GM18861 (cell line): ENCODE measurements at regions not wholly inside any gene's neighbourhood (a gene's known extent, or its start where the extent isn't known, plus 50 kb on each side); places are given as distances from the start of the nearest gene placed in this dataset.

Source experiments
- ATAC-seq: cut with Tn5 transposase; IDR thresholded peaks from one replicate; pipeline ENCODE4 v1.9.1; 2021; ENCODE audit not compliant: unreplicated experiment

DNA sequence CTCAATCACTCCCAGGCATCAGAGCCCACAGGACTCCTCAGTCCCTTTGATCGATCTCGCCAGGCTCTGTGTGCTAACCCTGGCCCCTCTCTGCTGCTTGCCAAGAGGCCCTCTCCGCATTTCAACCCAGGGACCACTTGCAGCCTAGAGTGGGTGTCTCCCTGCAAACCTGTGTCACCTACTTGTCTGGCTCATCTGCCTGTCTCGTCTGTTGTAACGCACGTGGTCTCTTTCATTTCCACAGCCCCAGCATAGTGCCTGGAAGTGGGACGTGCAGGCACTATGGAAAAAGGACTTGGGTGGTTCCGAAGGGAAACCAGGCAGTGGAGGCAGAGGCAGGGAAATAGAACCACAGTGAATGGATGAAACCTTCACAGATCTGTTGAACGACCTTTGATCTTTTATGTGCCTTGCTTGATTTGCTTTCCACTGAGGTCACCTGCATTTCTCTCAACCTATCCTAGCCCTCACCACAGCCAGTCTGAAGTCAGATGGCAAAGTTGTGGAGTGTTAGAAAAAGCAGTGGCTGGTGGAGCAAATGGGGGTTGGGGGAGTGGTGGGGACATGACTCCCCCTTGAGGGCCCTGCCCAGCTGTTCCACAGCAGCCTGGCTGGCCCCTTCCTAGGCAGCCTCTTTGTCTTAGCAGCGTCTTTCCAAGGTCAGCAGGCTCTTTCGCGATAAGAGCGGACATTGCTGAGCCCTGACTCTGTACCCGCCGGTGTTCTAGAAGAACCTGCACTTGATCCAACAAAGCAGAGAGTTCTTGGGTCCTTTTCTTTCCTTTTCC is 55.8 kb upstream of the TAGAP start:
- ATAC-seq = no peak

DNA sequence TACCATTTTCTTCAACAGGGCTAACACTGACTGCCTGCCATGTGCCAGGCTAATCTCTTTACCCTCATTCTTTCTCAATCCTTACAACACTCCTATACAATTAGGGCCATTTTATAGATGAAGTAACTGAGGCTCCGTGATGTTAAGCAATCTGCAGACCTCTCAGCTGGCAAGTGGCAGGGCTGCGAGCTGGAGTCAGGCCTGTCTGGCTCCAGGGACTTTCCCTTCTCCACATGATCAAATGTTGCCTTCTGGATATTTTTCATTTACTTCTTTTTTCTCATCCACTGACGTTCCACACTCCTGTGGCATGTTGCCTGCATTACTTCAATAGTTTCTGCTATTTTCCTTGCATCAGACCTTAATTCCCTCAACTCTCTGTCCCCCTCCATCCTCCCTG is 55.2 kb upstream of the TAGAP start:
- no peak for ATAC-seq

DNA sequence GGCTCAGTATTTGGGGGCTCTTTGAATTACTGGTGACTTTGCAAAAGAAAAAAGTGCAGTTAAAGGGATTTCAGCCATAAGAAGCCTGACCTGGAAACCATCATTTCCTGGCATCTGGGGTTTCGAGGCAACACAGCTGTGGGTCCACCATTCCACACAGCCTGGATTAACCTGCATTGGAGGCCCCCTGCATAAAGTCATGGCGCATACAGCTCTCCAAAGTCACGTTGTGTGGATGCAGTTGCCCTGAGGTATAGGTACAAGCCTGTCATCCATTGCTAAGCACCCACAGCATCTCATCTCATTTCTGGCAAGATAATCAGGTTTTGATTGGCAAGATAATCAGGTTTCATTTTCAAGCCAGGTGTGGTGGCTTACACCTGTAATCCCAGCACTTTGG is 54.5 kb upstream of the TAGAP start:
- ATAC-seq = no peak

DNA sequence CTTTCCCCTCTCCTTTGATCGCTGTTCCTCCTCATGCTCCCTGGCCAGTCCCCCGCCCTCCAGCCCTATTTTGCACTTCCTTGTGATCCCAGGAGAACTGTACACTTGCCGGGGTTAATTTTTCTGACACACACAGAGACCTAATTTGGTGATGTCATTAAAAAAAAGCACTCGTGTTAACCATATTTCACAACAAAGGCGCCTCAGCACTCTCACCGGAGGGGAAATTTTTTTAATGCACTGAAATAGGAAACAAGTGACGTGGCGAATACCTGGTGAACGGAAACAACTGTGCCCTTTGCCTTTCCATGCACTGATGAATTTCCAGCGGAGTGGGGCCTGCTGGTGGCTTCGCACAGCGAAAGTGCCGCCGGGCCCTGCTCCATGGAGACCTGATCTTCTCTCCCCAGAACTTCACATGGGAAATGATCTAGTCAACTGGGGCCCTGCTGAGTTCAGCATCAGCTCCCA is 53.9 kb upstream of the TAGAP start:
- no peak for ATAC-seq

DNA sequence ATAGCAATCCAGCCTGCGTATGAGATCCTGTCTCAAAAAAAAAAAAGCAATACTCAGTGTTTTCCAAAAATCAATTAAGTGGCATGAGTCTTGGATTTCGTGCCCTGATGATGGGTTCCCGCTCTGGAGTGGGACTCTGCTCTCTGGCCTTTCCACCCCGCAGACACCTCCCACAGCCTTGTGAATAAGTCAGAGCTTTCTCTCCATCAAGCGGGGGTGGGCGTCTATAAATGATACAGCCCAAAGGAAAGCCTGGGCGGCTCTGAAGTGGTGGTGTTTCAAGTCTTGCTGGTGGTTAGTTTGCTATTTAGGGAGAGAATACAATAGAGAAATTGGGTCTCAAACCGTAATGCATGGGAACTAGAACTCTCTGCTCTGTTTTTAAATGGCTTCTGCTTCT is 52.5 kb upstream of the TAGAP start:
- ATAC-seq = no peak

DNA sequence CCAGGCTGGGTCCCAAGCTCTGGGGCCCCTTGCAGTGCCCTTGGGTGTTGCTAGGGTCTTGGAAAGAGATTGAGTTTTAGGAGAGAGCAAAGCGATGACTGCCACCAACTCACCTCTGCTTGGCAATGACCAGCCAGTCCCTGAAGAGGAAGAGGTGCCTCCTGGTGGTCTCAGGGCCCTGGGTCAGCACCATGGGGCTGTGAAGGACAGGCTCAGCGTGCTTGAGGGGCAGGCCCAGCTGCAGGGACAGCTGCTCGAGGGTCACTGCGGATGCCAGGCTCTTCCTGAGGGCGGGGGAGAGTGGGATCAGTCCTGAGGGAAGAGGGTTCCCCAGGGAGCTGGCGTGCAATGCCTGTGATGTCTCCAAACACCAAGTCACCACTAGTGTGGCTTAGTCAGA is 50.8 kb upstream of the TAGAP start:
- ATAC-seq = no peak

DNA sequence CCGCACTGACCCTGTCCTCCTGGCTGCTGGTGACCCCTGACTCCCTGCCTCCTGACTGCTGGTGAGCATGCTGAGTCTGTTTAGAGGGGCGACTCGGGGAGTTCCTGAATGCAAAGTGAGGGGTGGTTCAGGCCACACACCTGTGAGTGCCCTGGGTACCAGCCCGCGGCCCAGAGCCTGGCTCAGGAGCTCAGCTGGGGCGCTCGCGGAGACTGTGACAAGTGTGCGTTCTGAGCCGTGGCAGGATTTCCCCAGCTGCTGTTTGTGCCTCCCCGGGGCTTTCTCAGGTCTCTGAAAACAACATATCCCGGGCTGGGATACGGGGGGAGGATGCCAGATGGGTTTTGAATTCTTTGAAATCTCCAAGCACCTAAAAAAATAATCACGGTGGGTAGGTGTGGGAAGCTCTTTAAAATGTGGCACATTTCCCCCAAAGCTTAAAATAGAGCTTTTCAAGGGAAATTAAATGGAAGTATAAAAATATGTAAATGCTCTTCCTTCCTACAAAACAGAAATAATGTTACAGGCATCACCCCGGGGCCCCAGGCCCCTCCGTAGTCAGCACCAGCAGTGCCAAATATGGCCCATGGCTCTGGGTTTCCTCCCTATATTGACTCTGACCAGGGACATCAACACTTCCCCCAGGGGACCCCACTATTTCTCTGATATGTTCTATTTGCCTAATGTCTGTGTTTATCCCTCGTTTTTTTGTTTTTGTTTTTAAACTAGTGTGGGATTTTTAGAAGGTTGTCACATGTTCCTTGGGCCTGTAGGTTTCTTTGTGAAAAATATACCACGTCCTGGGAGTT is 49.9 kb upstream of the TAGAP start:
- ATAC-seq = peak; percentile 57
